Pancreas (tissue), 10 donors: ENCODE measurements at regions not wholly inside any gene's neighbourhood (a gene's known extent, or its start where the extent isn't known, plus 50 kb on each side); places are given as distances from the start of the nearest gene placed in this dataset.

Experiments used
- ATAC-seq, 4 donors: fragments of 200-7000 bp; cut with Tn5 transposase; one replicate each; pipeline versions ENCODE4 v1.8.0 to v1.9.1; 2020; ENCODE audit warnings: mild to moderate bottlenecking in 4 of 4, moderate library complexity in 4 of 4
- DNase-seq, 6 donors: peaks; one replicate each; pipeline ENCODE4 v3.0.0-alpha.2; 2020
- FAIRE-seq: peaks from 2 replicates; lab custom pipeline; 2012; peaks lifted over from hg19 to GRCh38; lab: Jason Lieb, UNC
- H3K27ac ChIP-seq, 4 donors: fragments of 200-600 bp; sonication (generic); 1 replicate in 3 of 4; 2 replicates in 1 of 4; pipeline versions ENCODE4 v1.5.0 to v1.8.0; 2020
- H3K27me3 ChIP-seq, 4 donors: fragments of 200-600 bp; one replicate each; pipeline ENCODE4 v1.8.0; 2021
- H3K36me3 ChIP-seq, 3 donors: fragments of 200-600 bp; sonication (generic) in 1 of 3; one replicate each; pipeline versions ENCODE4 v1.5.0 to v1.8.0; 2020 to 2021
- H3K4me1 ChIP-seq, 3 donors: fragments of 200-600 bp; one replicate each; pipeline ENCODE4 v1.8.0; 2021
- H3K4me3 ChIP-seq, 4 donors: fragments of 200-600 bp; sonication (generic) in 2 of 4; one replicate each; pipeline versions ENCODE4 v1.5.0 to v1.8.0; 2020 to 2021
- H3K9me3 ChIP-seq, 4 donors: fragments of 200-600 bp; one replicate each; pipeline ENCODE4 v1.8.0; 2021
- WGBS, 2 donors: extraction: QIAGEN DNeasy Blood & Tissue Kit; methylation state at CpG; one replicate each; pipeline ENCODE4 v1.1.7; 2013; 5-methylcytosine and 5-hydroxymethylcytosine counted together
- intact Hi-C, 3 donors: fragments of 100-400 bp; cut with DNase I; formaldehyde crosslinking; loops; one replicate each; pipeline versions ENCODE4 v1.11.1 to v1.14.2; 2022
- TF ChIP-seq, protein P1 (sequence below), 4 donors: fragments of 200-600 bp; sonication (generic) in 3 of 4; IDR thresholded peaks; one replicate each; pipeline versions ENCODE4 v1.5.0 to v1.8.0; 2021; ENCODE audit warnings: antibody characterized with exemption in 4 of 4
- donor health status: healthy with polysubstance abuse.
- donor health status: DM: no; HTN: no; CAD: no; lungs with moderate emphysema.
- donor health status: DM: no; HTN: no; CAD: no.
- donor health status: control.
- donor health status: control.
- donor health status: Bipolar disorder and iron deficiency.
- donor health status: DM: yes; HTN: yes; CAD: no.
- donor health status: DM: no; HTN: no; CAD: no.
- donor health status: DM: no; HTN: no; CAD: no.
- donor health status: DM: yes; HTN: yes; CAD: no.

GRCh38 chr22:47472636-47473035, 710.2 kb downstream of the TBC1D22A start:
- Histone ChIP-seq H3K9me3 (no peaks in the 10 kb centered on the region), H3K4me3 (no peak overlapping the region), H3K4me1 (no peaks in the 10 kb centered on the region), H3K36me3 (no peaks in the 10 kb centered on the region), H3K27ac (no peak overlapping the region), H3K27me3 (no peaks in the 10 kb centered on the region)
- intact Hi-C loops, result no loop called here
- TF ChIP-seq, protein P1, sequence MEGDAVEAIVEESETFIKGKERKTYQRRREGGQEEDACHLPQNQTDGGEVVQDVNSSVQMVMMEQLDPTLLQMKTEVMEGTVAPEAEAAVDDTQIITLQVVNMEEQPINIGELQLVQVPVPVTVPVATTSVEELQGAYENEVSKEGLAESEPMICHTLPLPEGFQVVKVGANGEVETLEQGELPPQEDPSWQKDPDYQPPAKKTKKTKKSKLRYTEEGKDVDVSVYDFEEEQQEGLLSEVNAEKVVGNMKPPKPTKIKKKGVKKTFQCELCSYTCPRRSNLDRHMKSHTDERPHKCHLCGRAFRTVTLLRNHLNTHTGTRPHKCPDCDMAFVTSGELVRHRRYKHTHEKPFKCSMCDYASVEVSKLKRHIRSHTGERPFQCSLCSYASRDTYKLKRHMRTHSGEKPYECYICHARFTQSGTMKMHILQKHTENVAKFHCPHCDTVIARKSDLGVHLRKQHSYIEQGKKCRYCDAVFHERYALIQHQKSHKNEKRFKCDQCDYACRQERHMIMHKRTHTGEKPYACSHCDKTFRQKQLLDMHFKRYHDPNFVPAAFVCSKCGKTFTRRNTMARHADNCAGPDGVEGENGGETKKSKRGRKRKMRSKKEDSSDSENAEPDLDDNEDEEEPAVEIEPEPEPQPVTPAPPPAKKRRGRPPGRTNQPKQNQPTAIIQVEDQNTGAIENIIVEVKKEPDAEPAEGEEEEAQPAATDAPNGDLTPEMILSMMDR (IDR thresholded peaks at IDR 0.05), result no peak
- no peak for DNase-seq
- ATAC-seq, result no peak
- WGBS, 2 donors, result 69 to 82% methylated on average over 9 of the region's 9 CpGs
- no peak for FAIRE-seq

DNA sequence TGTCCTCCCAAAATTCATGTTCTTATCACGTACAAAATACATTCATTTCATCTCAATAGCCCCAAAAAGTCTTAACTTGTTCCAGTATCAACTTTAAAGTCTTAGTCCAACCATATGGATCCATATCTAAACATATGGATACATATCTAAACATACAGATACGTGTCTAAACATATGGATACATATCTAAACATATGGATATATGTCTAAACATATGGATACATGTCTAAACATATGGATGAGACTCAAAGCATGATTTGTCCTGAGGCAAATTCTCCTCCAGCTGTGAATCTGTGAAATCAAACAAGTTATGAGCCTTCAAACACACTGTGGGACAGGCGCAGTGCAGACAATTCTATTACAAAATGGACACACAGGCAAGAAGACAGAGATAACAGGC, 709.0 kb downstream of the TBC1D22A start:
- intact Hi-C loops, result no loop called here
- TF ChIP-seq, protein P1 (IDR thresholded peaks at IDR 0.05), result no peak
- peaks cover 0 to 8% (median 0%) of the 10 kb centered on the region in 4 donors for H3K27me3 ChIP-seq
- H3K4me3 ChIP-seq, result no peak overlapping the region
- H3K27ac ChIP-seq, result no peak overlapping the region
- H3K9me3 ChIP-seq, result no peaks in the 10 kb centered on the region
- no peaks in the 10 kb centered on the region for H3K4me1 ChIP-seq
- no peaks in the 10 kb centered on the region for H3K36me3 ChIP-seq
- no peak for FAIRE-seq
- WGBS, 2 donors, result 48 to 61% methylated on average over 3 of the region's 3 CpGs
- no peak for DNase-seq
- no peak for ATAC-seq

GRCh38 chr22:47465809-47466208, 703.4 kb downstream of the TBC1D22A start:
- 40 to 47% methylated on average over 2 of the region's 2 CpGs for WGBS, 2 donors
- DNase-seq, result no peak
- Histone ChIP-seq H3K4me3 (no peak overlapping the region), H3K27me3 (peaks cover 0 to 8% (median 0%) of the 10 kb centered on the region in 4 donors), H3K4me1 (no peaks in the 10 kb centered on the region), H3K27ac (no peak overlapping the region), H3K36me3 (no peaks in the 10 kb centered on the region), H3K9me3 (no peaks in the 10 kb centered on the region)
- ATAC-seq, result no peak
- intact Hi-C loops, result no loop called here
- TF ChIP-seq, protein P1 (IDR thresholded peaks at IDR 0.05), result no peak
- FAIRE-seq, result no peak

DNA sequence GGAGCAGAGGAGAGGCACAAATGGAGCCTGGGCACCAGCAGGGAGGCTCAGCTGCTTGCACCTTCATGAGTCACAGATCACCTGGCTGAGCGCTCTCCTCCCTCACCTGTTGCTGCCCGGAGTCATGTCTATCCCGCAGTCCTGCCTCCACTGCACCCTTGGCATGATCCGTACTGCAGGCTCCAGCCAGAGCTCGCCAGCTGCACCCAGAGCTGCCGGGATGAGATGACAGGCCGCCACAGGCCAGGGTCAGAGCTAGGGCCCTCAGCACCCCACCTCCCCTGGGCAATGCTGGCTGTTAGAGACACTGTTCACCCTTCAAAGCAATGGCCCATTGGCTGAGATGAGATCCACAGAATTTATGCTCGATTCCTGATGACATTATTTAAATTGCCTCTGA, 702.8 kb downstream of the TBC1D22A start:
- intact Hi-C loops, result no loop called here
- no peak for DNase-seq
- Histone ChIP-seq H3K27me3 (peaks cover 0 to 8% (median 0%) of the 10 kb centered on the region in 4 donors), H3K9me3 (no peaks in the 10 kb centered on the region), H3K27ac (no peak overlapping the region), H3K4me3 (no peak overlapping the region), H3K36me3 (no peaks in the 10 kb centered on the region), H3K4me1 (no peaks in the 10 kb centered on the region)
- FAIRE-seq, result no peak
- WGBS, 2 donors, result 67 to 81% methylated on average over 8 of the region's 8 CpGs
- no peak for ATAC-seq
- TF ChIP-seq, protein P1 (IDR thresholded peaks at IDR 0.05), result no peak

DNA sequence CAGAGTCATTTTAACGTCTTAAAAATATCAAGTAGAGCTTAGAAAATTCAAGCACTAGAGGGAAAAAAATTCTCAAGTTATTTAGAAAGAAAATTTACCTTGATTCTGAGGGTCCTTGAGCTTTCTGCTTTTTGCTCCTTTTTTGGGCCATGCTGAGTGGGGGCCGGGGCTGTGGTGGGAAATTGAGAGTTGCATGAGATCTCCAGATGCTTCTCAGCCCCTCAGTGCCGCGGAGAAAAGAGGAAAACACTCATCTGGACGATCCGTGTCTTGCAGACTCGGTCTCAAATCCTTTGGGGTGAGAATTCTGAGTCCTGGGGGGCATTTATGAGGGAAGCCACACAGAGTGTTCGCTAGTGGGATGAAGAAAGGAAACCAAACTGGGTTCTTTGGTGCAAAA, 700.8 kb downstream of the TBC1D22A start:
- no peak for FAIRE-seq

More for the DNA sequence above, 700.8 kb downstream of the TBC1D22A start:
- ATAC-seq, result no peak
- intact Hi-C loops, result no loop called here
- no peaks in the 10 kb centered on the region for H3K36me3 ChIP-seq
- no peak for DNase-seq
- no peak overlapping the region for H3K27ac ChIP-seq
- 48 to 79% methylated on average over 8 of the region's 8 CpGs for WGBS, 2 donors
- peaks cover 0 to 8% (median 0%) of the 10 kb centered on the region in 4 donors for H3K27me3 ChIP-seq
- no peaks in the 10 kb centered on the region for H3K4me1 ChIP-seq
- TF ChIP-seq, protein P1 (IDR thresholded peaks at IDR 0.05), result no peak
- H3K9me3 ChIP-seq, result no peaks in the 10 kb centered on the region
- H3K4me3 ChIP-seq, result no peak overlapping the region
